GM18909 (cell line): ENCODE measurements at regions not wholly inside any gene's neighbourhood (a gene's known extent, or its start where the extent isn't known, plus 50 kb on each side); places are given as distances from the start of the nearest gene placed in this dataset.

Experiments
- ATAC-seq: cut with Tn5 transposase; IDR thresholded peaks from one replicate; pipeline ENCODE4 v1.9.1; 2021; ENCODE audit warnings: mild to moderate bottlenecking; ENCODE audit not compliant: unreplicated experiment, poor library complexity

DNA sequence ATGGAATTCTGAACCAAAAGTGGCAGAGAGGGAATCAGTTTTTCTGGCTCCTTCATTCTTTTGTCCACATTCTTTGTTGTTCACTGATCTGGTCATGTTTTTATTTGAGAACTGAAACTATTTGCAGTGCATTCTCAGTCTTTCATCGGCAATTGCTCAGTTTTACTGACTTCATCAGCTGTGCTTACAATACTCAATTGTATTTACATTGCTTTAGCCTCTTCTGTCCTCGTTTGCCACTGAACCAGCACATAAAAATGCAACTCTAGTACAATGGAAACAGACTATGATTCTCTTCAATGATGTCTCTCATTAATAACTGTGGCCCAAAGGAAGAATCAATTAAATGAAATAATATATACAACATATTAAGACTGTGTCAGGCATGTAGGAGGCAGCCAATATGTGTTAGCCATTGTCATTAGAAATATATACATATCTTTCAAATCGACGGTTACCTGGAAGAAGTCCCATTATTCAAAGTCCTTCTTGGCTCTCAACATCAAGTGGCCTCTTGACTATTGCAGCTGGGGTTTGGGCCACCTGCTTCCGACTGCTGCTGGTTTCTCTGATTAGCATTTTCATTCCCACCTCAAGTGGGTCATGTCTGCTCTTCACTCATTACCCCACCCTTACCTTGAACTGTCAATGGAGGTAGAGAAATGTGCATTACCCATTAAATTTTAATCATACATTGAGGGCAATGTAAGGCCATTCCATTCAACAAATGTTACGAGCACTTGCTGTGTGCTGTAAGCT is 600.1 kb downstream of the INSC start:
- no peak for ATAC-seq

DNA sequence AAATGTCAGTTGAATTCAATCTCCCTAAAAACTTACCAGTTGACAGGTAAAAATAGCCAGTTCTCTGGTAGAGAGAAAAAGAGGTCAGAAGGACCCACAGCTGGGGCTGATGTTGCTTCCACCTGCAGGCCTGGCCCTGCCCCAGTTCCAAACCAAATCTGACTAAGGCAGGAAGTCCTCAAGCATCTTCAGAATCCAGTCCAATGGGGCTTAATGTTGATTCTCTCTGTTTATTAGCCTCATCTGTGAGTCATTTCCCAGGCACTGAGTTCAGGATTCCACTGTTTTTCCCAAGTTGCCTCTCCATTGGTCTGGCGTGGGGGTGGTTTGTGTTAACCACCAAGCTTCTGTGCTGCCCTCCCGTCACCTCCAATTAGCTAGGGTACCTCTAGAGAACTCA is 601.8 kb downstream of the INSC start:
- ATAC-seq, result no peak

- no peak for ATAC-seq
Measured at GRCh38 chr11:15720460-15720859, 605.7 kb downstream of the INSC start.

DNA sequence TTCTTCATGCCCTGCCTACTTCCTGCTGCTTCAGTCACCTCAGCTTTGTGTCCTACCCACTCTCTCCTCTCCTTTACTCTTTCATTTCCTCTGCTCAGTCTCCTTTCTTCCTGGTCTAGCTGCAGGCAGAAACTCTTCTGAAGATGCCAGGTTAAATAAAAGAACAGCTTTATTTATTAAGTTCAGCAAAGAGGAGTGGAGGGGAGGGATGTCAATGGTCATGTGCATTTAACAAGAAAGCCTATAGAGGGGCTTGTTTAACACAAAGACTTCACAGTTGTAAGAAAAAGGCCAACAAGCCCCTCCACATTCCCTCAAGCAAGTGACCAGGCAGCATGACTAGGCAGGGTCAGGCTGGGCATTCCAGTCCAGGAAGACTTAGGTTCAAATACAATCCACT is 609.2 kb downstream of the INSC start:
- no peak for ATAC-seq

GRCh38 chr11:15724601-15725000 is 609.9 kb downstream of the INSC start:
- no peak for ATAC-seq

- ATAC-seq, result no peak
Measured at GRCh38 chr11:15725246-15725645, 610.5 kb downstream of the INSC start.

DNA sequence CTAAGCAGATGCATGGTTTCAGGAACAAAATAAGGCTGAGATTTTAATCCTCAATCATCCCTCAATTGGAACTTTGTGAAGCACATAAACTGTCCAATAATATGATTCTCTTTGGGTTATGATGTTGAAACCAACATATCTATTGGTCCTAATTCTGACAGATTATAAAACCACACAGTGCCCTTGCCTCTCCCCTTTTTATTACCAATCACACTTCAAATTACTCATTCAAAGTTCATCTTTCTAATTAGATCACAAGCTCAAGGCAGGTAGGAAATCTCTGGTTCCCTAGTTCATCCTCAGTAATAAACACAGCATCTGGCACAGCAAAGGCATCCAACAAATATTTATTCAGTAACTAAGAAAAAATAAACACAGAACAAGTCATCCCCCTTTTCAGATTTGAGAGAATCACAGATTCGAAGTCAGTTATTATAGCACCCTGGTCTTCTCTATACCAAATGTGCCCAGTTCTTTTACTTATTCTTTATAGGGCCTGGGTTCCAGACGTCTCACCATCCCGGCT is 611.6 kb downstream of the INSC start:
- ATAC-seq, result no peak

DNA sequence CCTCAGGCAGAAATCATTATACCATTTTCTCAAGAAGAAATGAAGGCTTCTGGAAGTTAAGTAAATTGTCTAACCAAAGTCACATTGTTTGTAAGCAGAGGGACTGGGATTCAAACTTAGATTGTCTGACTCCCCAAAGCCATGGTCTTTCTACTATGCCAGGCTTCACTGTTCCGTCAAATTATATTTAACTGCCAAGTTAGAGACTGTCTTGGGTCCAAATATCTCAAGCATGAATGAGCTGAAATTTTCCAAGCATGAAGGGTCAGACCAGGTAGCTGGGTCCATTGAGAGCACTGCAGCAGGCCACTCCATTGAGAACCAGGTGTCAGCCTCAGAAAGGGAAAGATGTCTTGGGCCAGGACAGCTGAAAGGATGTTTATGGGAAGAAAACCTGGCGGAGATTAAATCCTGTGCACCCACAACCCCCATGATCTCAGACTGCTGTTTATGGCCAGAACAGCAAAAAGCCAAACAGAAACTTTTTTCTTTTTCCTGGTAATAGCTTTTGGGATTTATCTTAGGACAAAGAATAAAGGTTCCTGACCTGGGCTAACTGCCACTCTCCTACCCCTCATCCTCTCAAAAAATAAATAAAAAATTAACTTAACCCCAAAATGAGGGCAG is 612.3 kb downstream of the INSC start:
- no peak for ATAC-seq

DNA sequence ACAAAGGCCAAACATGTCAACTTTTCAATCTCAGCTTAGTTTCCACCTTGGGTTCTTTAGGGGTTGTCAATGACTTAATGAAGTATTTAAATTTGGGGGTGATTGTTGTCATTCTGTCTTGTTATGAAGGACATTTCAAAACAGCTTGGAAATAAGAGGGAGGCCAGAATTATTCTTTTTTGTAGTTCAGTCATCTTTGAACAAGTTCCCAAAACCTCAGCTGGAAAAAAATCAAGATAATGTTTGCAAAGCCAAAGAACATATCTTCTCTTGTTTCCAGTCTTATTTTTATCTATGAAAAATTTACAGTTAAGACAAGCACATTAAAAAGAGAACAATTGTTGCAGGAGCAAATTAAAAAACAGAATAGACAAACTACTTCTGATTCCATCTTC is 612.8 kb downstream of the INSC start:
- ATAC-seq, result no peak

GRCh38 chr11:15728207-15728606 is 613.5 kb downstream of the INSC start:
- no peak for ATAC-seq

- no peak for ATAC-seq
Measured at GRCh38 chr11:15730263-15730994, 615.7 kb downstream of the INSC start.

DNA sequence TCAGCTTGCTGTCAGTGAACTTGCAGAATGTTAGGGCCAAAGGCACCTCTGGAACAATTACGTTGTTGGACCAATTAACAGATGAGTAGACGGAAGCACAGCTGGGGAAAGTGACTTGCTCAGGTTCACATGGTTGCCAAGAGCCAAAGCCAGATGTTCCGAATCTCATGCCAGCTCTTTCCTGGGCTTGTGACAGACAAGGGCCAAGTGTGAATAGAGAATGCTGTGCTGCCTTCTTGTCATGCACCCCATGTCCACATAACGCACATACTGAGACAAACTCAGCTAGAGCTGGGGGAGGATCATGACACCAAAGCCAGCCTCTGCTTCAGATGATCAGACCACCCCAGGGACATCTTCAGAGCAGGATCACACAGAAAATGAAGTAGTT is 616.3 kb downstream of the INSC start:
- no peak for ATAC-seq

DNA sequence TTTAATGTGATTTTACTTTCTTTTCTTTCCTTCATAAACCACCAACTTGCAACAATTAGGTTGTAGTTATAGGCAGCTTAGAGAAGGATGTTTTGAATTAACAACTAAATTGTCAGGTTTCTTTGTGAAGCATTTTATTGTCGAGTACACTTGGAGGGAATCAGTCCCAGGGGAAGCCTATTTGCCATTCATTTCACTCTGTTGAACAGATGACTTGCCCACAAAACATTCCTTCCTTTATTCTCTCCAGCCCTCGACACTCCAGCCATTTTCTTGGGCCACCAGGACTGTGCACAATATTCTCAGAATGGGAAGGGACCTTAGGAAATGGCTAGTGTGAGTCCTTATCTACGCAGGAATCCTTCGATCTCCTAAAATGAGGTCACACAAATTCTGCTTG is 620.6 kb downstream of the SOX6 start:
- no peak for ATAC-seq

DNA sequence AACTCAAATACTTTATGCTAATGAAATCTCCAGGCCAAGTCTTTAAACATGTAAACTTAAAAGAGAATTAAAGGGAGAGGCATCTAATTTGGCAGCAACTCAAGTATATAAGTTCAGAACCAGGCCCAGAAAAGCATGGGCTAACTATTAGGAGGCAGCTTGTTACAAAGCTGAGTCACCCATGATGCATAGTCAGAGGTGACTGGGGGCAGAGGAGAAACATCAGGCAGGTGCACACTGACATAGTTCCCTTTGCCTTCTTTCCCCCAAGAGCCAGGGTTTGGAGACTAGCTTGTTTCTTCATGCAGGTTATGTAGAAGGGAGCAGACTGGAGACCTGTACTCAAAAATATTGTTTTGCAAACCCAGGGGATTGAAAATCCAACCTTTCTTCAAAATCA is 619.0 kb downstream of the SOX6 start:
- no peak for ATAC-seq

DNA sequence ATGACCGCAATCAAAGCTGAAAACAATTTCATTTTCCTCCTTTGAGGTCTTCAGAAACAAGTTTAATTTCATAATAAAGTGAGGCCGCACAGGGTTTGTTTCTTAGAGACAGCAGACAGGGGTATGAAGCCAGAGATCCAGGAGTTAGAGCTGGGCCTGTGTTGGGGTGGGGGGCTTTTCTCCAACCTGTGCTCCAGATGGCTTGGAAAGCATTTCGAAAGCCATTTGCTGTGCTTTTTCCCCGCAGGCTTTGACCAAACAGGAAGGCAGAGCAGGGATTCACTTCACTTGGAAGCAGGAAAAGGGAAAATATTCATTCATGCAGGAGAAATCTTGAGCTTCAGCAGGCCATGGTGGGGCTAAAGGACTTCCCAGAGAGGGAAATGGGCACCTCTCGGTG is 617.4 kb downstream of the SOX6 start:
- ATAC-seq, result no peak

GRCh38 chr11:15742626-15743519 is 613.5 kb downstream of the SOX6 start:
- no peak for ATAC-seq

GRCh38 chr11:15744693-15745092 is 611.7 kb downstream of the SOX6 start:
- no peak for ATAC-seq

DNA sequence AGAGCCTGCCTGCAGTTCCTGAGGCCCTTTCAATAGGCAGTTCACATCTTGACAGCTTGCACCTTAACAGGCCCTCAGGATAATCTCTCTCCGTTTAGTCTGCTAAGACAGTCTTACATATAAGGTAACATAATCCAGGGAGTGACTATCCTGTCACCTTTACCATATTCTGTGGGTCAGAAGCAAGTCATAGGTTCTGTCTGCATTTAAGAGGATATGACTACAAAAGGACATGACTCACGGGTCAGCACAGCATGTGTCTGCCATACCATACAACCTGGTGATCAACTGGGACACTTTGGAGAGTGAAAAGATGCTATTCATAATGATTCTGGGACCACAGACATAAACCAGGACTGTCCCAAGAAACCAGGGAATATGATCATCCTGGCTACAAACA is 611.1 kb downstream of the SOX6 start:
- ATAC-seq, result no peak

GRCh38 chr11:15747671-15748070 is 608.7 kb downstream of the SOX6 start:
- ATAC-seq, result no peak

- no peak for ATAC-seq
Measured at GRCh38 chr11:15748132-15748531, 608.2 kb downstream of the SOX6 start.
